Muscle of leg (tissue), 3 donors: ENCODE measurements at regions not wholly inside any gene's neighbourhood (a gene's known extent, or its start where the extent isn't known, plus 50 kb on each side); places are given as distances from the start of the nearest gene placed in this dataset.
"Not testable (repeated sequence)": the region's sequence is repeated elsewhere in the genome, so short reads cannot be mapped to it uniquely, and the experiment has no call there.

Source experiments
- DNase-seq: peaks from one replicate; pipeline ENCODE4 v3.0.0; 2013
- H3K27ac ChIP-seq: one replicate; pipeline ENCODE4 v1.5.1; 2013; ENCODE audit warnings: mild to moderate bottlenecking, low read length, control low read depth
- H3K27me3 ChIP-seq: one replicate; pipeline ENCODE4 v1.6.1; 2013; ENCODE audit warnings: low read length; ENCODE audit not compliant: control insufficient read depth, insufficient read depth
- H3K36me3 ChIP-seq: one replicate; pipeline ENCODE4 v1.6.1; 2013; ENCODE audit warnings: low read length; ENCODE audit not compliant: control insufficient read depth, insufficient read depth
- H3K4me1 ChIP-seq: one replicate; pipeline ENCODE4 v1.6.1; 2013; ENCODE audit warnings: low read length; ENCODE audit not compliant: control insufficient read depth, insufficient read depth
- H3K4me3 ChIP-seq: one replicate; pipeline ENCODE4 v1.5.1; 2013; ENCODE audit warnings: low read length, control low read depth
- H3K9me3 ChIP-seq: replicated peaks from 2 replicates; pipeline ENCODE4 v1.6.1; 2013; ENCODE audit warnings: low read depth, low read length; ENCODE audit not compliant: control insufficient read depth
- WGBS: methylation state at CpG from one replicate; pipeline ENCODE4 v1.1.5; 2013; ENCODE audit warnings: missing lambda C conversion rate; ENCODE audit not compliant: insufficient coverage; 5-methylcytosine and 5-hydroxymethylcytosine counted together

DNA sequence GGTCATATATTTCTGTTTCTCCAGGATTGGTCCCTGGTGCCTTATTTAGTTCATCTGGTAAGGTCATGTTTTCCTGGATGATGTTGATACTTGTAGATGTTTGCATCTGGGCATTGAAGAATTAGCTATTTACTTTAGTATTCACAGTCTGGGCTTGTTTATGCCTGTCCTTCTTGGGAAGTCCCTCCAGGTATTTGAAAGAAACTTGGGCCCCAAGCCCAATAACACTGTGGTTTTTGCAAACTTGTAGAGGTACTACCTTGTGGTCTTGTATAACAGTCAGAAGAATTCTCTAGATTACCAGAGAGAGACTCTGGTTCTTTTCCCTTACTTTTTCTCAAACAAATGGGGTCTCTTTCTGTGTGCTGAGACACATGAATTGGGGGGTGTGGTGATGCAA, 251.4 kb upstream of the B3GALT2 start:
- Histone ChIP-seq H3K27me3 (no peaks in the 10 kb centered on the region), H3K9me3 (peaks cover 13% of the 10 kb centered on the region), H3K4me3 (no peak overlapping the region), H3K36me3 (no peaks in the 10 kb centered on the region), H3K27ac (no peak overlapping the region), H3K4me1 (no peaks in the 10 kb centered on the region)
- DNase-seq = no peak

DNA sequence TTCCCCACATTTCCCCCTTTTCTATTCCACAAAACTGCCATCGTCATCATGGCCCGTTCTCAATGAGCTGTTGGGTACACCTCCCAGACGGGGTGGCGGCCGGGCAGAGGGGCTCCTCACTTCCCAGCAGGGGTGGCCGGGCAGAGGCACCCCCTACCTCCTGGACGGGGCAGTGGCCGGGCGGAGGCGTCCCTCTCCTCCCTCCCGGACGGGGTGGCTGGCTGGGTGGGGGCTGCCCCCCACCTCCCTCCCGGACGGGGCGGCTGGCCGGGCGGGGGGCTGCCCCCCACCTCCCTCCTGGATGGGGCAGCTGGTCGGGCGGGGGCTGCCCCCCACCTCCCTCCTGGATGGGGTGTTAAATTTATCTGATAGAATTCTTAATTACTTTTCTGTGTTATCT, 250.9 kb upstream of the B3GALT2 start:
- H3K9me3 ChIP-seq = peaks cover 16% of the 10 kb centered on the region
- H3K27me3 ChIP-seq, H3K36me3 ChIP-seq, H3K4me3 ChIP-seq, DNase-seq, H3K4me1 ChIP-seq, H3K27ac ChIP-seq: not testable (repeated sequence)
- 93% methylated on average over 3 of the region's 19 CpGs for WGBS

DNA sequence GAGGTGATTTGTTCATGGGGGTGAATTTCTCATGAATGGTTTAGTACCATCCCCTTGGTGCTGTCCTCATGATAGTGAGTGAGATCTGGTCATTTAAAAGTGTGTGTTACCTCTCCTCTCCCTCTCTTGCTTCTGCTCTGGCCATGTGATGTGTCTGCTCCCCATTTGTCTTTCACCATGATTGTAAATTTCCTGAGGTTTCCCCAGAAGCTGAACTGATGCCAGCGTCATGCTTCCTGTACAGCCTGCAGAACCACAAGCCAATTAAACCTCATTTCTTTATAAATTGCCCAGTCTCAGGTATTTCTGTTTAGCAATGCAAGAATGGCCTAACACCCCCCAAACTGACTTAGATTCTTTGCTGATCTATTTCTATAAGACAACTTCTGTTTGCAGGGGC, 249.4 kb upstream of the B3GALT2 start:
- Histone ChIP-seq H3K4me1 (no peaks in the 10 kb centered on the region), H3K9me3 (peaks cover 16% of the 10 kb centered on the region), H3K27ac (no peak overlapping the region), H3K27me3 (no peaks in the 10 kb centered on the region), H3K4me3 (no peak overlapping the region), H3K36me3 (no peaks in the 10 kb centered on the region)
- 67% methylated on average over 1 of the region's 1 CpG for WGBS
- DNase-seq = no peak

DNA sequence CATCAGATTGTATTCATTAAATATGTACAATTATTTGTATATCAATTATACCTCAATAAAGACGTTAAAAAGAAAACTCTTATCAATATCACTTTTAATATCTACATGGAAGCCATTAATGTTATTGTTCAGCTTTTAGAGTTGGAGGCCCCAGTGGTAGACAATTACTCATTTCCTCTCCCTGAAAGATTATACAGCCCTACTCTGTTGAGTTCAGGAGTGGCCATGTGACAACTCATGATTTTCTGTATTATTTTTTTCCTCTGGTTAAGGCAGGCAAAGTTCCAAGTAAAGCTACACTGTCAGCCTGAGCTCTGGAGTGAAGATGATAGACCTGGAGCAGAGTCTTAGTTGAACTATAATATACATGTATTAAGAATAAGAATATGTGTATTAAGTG, 247.9 kb upstream of the B3GALT2 start:
- Histone ChIP-seq H3K4me3 (no peak overlapping the region), H3K4me1 (no peaks in the 10 kb centered on the region), H3K27ac (no peak overlapping the region), H3K27me3 (no peaks in the 10 kb centered on the region), H3K36me3 (no peaks in the 10 kb centered on the region), H3K9me3 (peaks cover 16% of the 10 kb centered on the region)
- no CpG with 5 or more reads among the region's 1 CpG for WGBS
- DNase-seq = no peak

DNA sequence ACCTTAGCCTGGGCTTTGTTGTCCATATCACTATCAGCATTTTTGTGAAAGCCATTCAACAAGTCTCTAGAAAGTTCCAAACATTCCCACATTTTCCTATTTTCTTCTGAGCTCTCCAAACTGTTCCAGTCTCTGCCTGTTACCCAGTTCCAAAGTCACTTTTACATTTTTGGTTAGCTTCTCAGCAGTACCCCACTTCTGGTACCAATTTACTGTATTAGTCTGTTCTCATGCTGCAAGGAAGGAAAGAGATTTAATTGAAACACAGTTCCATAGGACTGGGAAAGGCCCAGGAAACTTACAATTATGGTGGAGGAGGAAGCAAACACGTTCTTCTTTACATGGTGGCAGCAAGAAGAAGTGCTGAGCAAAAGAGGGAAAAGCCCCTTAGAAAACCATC, 247.2 kb upstream of the B3GALT2 start:
- Histone ChIP-seq H3K27me3 (no peaks in the 10 kb centered on the region), H3K36me3 (no peaks in the 10 kb centered on the region), H3K27ac (no peak overlapping the region), H3K4me1 (no peaks in the 10 kb centered on the region), H3K9me3 (peaks cover 16% of the 10 kb centered on the region), H3K4me3 (no peak overlapping the region)
- no peak for DNase-seq
- no CpG with 5 or more reads among the region's 1 CpG for WGBS

DNA sequence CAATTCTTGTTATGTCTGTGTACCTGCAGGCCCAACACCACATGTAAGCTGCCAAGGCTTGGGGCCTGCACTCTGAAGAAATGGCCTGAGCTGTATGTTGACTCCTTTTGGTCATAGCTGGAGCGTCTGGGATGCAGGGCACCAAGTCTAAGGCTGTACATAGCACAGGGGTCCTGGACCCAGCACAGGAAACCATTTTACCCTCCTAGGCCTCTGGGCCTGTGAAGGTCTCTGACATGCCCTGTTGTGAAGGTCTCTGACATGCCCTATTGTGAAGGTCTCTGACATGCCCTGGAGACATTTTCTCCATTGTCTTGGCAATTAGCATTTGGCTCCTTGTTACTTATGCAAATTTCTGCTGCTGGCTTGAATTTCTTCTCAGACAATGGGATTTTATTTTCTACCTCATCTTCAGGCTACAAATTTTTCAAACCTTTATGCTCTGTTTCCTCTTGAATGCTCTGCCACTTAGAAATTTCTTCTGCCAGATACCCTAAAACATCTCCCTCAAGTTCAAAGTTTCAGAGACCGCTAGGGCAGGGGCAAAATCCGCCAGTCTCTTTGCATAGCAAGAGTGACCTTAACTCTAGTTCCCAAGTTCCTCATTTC, 246.7 kb upstream of the B3GALT2 start:
- 96% methylated on average over 2 of the region's 3 CpGs for WGBS
- no peaks in the 10 kb centered on the region for H3K27me3 ChIP-seq
- H3K27ac ChIP-seq = no peak overlapping the region
- no peaks in the 10 kb centered on the region for H3K36me3 ChIP-seq
- peaks cover 16% of the 10 kb centered on the region for H3K9me3 ChIP-seq
- no peak overlapping the region for H3K4me3 ChIP-seq
- no peaks in the 10 kb centered on the region for H3K4me1 ChIP-seq
- no peak for DNase-seq

DNA sequence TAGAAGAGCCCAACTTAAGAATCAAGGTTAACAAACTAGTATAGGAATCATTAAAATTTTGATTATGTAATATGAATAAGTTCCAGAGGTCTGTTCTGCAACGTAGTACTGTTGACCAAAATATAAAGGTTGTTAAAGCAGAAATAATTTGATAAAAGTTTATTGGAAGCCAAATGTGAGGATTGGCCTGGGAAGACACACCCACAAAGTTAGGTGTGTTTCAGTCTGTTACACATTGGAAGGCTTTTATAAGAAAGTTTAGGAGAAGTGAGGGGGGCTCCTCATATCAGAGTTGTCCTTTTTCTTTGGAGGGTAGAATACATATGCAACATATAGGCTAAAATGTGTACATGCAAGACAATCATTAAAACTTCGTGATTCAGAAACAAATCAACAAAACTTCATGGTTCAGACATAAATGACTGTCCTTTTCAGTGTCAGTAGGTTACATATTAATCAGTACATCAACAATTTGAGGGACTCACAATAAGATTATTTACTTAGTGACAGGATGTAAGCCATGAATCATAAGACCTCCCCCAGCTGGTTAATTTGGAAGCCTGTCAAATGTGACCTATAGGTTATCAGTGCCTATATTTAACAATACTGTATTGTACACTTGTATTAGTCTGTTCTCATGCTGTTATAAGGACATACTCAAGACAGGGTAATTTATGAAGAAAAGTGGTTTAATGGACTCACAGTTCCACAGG, 245.0 kb upstream of the B3GALT2 start:
- 67% methylated on average over 1 of the region's 2 CpGs for WGBS
- Histone ChIP-seq H3K9me3 (peaks cover 16% of the 10 kb centered on the region), H3K4me1 (no peaks in the 10 kb centered on the region), H3K27ac (no peak overlapping the region), H3K27me3 (no peaks in the 10 kb centered on the region), H3K4me3 (no peak overlapping the region), H3K36me3 (no peaks in the 10 kb centered on the region)
- no peak for DNase-seq

DNA sequence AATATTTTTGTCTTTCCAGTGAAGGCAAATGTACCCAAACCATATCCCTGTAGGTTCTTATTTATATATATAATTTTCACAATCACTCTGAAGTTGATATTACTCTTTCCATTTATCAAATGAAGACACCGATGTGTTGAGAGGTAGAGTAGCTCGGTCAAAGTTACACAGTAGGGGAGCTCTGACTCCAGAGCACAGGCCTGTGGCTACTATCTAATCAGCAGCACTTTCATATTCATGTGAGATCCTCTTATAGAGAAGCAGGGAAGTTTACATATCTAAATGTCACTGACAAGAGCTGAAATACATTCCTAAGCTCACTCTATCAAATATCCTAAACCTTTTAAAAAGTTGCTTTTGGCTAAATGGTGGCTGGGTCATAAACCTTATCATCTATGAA, 241.1 kb upstream of the B3GALT2 start:
- Histone ChIP-seq H3K9me3 (peaks cover under 1% of the 10 kb centered on the region), H3K27ac (no peak overlapping the region), H3K36me3 (no peaks in the 10 kb centered on the region), H3K27me3 (no peaks in the 10 kb centered on the region), H3K4me3 (no peak overlapping the region), H3K4me1 (no peaks in the 10 kb centered on the region)
- WGBS = no CpG with 5 or more reads among the region's 2 CpGs
- no peak for DNase-seq

DNA sequence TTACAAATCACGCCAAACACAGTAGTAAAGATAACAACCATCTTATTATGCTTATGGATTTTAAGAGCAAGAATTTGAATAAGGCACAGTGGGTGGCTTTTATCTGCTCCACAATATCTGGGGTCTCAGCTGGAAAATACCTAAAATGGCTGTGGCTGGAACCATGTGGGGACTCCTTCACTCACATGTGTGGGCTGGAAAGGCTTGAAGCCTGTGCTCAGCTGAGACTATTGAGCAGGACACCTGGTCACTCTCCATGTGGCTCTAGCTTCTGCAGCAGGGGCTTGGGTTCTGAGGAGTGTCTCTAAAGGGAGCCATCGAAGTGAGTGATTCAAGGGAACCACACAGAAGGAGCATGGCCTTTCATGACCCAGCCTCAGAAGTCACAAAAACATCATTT, 239.6 kb upstream of the B3GALT2 start:
- no CpG with 5 or more reads among the region's 2 CpGs for WGBS
- no peak overlapping the region for H3K27ac ChIP-seq
- no peak overlapping the region for H3K4me3 ChIP-seq
- no peak for DNase-seq
- H3K4me1 ChIP-seq = no peaks in the 10 kb centered on the region
- no peaks in the 10 kb centered on the region for H3K36me3 ChIP-seq
- H3K9me3 ChIP-seq = no peaks in the 10 kb centered on the region
- no peaks in the 10 kb centered on the region for H3K27me3 ChIP-seq

DNA sequence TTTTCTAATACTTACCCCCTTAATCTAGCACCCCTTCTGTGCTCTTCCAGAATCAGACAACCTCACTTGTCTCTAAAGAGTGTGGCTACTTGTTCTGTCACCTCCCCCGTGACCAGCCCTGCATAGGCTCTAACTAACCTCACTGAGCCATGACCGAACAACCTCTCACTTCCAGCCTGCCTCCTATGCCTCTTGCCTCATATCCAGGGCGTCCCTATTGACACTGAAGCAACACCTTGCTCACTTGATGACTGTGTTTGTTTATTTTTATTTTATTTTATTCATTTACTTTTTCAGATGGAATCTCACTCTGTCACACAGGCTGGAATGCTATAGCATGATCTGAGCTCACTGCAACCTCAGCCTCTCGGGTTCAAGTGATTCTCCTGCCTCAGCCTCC, 235.1 kb upstream of the B3GALT2 start:
- Histone ChIP-seq H3K4me3 (no peak overlapping the region), H3K9me3 (no peaks in the 10 kb centered on the region), H3K27ac (no peak overlapping the region), H3K27me3 (no peaks in the 10 kb centered on the region), H3K36me3 (no peaks in the 10 kb centered on the region), H3K4me1 (no peaks in the 10 kb centered on the region)
- DNase-seq = no peak
- no CpG with 5 or more reads among the region's 4 CpGs for WGBS

DNA sequence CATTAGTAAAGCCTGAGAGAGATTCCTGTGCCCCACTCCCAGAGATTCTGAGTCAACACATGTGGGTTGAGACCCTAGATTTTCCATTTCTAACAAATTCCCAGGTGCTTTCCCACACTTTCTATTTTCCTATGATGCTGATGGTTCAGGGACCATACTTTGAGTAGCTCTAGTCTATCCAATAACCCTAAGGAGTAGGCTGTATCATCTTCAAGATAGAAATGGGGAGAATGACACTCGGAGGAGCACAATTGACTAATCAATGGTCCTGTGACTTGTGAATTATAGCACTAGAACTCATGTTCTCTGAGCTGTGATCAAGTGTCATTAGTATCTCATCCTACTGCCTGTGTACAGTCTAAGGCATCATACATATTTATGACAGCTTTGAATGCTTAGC, 232.9 kb upstream of the B3GALT2 start:
- Histone ChIP-seq H3K4me1 (no peaks in the 10 kb centered on the region), H3K36me3 (no peaks in the 10 kb centered on the region), H3K9me3 (no peaks in the 10 kb centered on the region), H3K27me3 (no peaks in the 10 kb centered on the region), H3K4me3 (no peak overlapping the region), H3K27ac (no peak overlapping the region)
- DNase-seq = no peak
- WGBS = no CpG with 5 or more reads among the region's 1 CpG
